Upper lobe of left lung (tissue), 6 donors: ENCODE measurements at regions not wholly inside any gene's neighbourhood (a gene's known extent, or its start where the extent isn't known, plus 50 kb on each side); places are given as distances from the start of the nearest gene placed in this dataset.
A peak's percentile ranks its signal among the peaks of the same experiment; 100 is the strongest.

ENCODE experiments used
- ATAC-seq, 2 donors: fragments of 200-7000 bp; cut with Tn5 transposase; one replicate each; pipeline ENCODE4 v1.9.1; 2022; ENCODE audit warnings: mild to moderate bottlenecking in 2 of 2, moderate library complexity in 2 of 2; ENCODE audit not compliant: low FRiP score in 2 of 2
- DNase-seq, 2 donors: peaks; one replicate each; pipeline ENCODE4 v3.0.0-alpha.2; 2019 to 2020
- H3K27ac ChIP-seq, 4 donors: fragments of 200-600 bp; sonication (generic); one replicate each; pipeline ENCODE4 v1.5.1; 2016 to 2019
- H3K27me3 ChIP-seq, 4 donors: fragments of 200-600 bp; sonication (generic); one replicate each; pipeline ENCODE4 v1.5.1; 2017 to 2019
- H3K36me3 ChIP-seq, 4 donors: fragments of 200-600 bp; sonication (generic); one replicate each; pipeline ENCODE4 v1.5.1; 2016 to 2019
- H3K4me1 ChIP-seq, 4 donors: fragments of 200-600 bp; sonication (generic); one replicate each; pipeline ENCODE4 v1.5.1; 2018 to 2019
- H3K4me3 ChIP-seq, 4 donors: fragments of 200-600 bp; sonication (generic); one replicate each; pipeline ENCODE4 v1.5.1; 2017 to 2019; ENCODE audit warnings: mild to moderate bottlenecking in 2 of 4, moderate library complexity in 1 of 4
- H3K9me3 ChIP-seq, 4 donors: fragments of 200-600 bp; sonication (generic); one replicate each; pipeline ENCODE4 v1.5.1; 2018 to 2019
- CTCF ChIP-seq, 6 experiments: fragments of 450-650 bp in 4 of 6; fragments of 200-600 bp in 2 of 6; sonication (generic) in 2 of 6; IDR thresholded peaks; one replicate each; pipeline ENCODE4 v1.5.1; 2016 to 2019; ENCODE audit warnings: antibody characterized with exemption in 6 of 6
- EP300 ChIP-seq, 4 donors: sonication (generic); formaldehyde crosslinking; IDR thresholded peaks; one replicate each; pipeline ENCODE4 v1.5.1; 2017; ENCODE audit warnings: antibody characterized with exemption in 4 of 4, control low read depth in 2 of 4
- POLR2A ChIP-seq, 4 donors: fragments of 450-650 bp; IDR thresholded peaks; one replicate each; pipeline ENCODE4 v1.5.1; 2016 to 2017; ENCODE audit warnings: antibody characterized with exemption in 4 of 4, mild to moderate bottlenecking in 2 of 4
- POLR2AphosphoS5 ChIP-seq, 2 donors: sonication (generic); formaldehyde crosslinking; IDR thresholded peaks; one replicate each; pipeline ENCODE4 v1.5.1; 2017; ENCODE audit warnings: antibody characterized with exemption in 2 of 2
- WGBS, 2 donors: methylation state at CpG; one replicate each; pipeline ENCODE4 v1.1.5; 2017 to 2018; 5-methylcytosine and 5-hydroxymethylcytosine counted together
- donor health status: DM: no; HTN: no; CAD: no; lungs with moderate emphysema.
- donor health status: DM: no; HTN: yes; CAD: no; lungs with severe emphysema.

DNA sequence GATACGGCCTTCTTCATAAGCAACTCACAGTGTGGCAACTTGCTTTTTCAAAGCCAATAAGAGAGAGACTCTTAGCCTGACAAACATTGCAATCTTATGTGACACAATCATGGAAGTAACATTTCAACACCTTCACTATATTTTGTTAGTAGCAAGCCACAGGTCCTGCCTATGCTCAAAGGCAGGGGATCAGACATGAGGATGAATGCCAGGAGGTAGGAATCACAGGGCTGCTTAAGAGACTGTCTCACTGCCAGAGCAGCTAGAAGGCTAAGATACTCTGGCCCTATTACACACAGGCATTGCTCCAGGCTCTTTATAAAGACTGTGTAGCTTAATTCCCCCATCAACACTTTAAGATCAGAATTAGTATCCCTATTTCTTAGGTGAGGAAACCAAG is 236.2 kb upstream of the KAZN start:
- WGBS, 2 donors, result 90 to 100% methylated on average over 1 of the region's 1 CpG
- no peak for DNase-seq
- Histone ChIP-seq H3K4me3 (no peak overlapping the region), H3K9me3 (peaks cover 0 to 6% (median 0%) of the 10 kb centered on the region in 4 donors), H3K27ac (no peak overlapping the region), H3K4me1 (peaks cover 0 to 8% (median 0%) of the 10 kb centered on the region in 4 donors), H3K27me3 (no peaks in the 10 kb centered on the region), H3K36me3 (no peaks in the 10 kb centered on the region)
- no peak for ATAC-seq
- TF ChIP-seq EP300 (IDR thresholded peaks at IDR 0.05), result no peak

GRCh38 chr1:14363036-14363590 is 235.4 kb upstream of the KAZN start:
- ATAC-seq (peak in 1 of 2 donors; percentile 38), DNase-seq (no peak)
- Histone ChIP-seq H3K27ac (no peak overlapping the region), H3K4me1 (peaks cover 0 to 8% (median 0%) of the 10 kb centered on the region in 4 donors), H3K36me3 (no peaks in the 10 kb centered on the region), H3K27me3 (no peaks in the 10 kb centered on the region), H3K9me3 (peaks cover 0 to 6% (median 0%) of the 10 kb centered on the region in 4 donors), H3K4me3 (no peak overlapping the region)
- TF ChIP-seq CTCF (IDR thresholded peaks at IDR 0.05), result no peak
- TF ChIP-seq EP300 (IDR thresholded peaks at IDR 0.05), result no peak
- TF ChIP-seq POLR2A (IDR thresholded peaks at IDR 0.05), result no peak
- no peak for TF ChIP-seq POLR2AphosphoS5 (IDR thresholded peaks at IDR 0.05)
- 58 to 61% methylated on average over 5 of the region's 5 CpGs for WGBS, 2 donors

- Histone ChIP-seq H3K27ac (no peak overlapping the region), H3K9me3 (peaks cover 0 to 6% (median 0%) of the 10 kb centered on the region in 4 donors), H3K36me3 (no peaks in the 10 kb centered on the region), H3K4me3 (no peak overlapping the region), H3K4me1 (peaks cover 0 to 8% (median 0%) of the 10 kb centered on the region in 4 donors), H3K27me3 (no peaks in the 10 kb centered on the region)
- no peak for TF ChIP-seq EP300 (IDR thresholded peaks at IDR 0.05)
- no peak for TF ChIP-seq POLR2A (IDR thresholded peaks at IDR 0.05)
- TF ChIP-seq CTCF (IDR thresholded peaks at IDR 0.05), result no peak
- TF ChIP-seq POLR2AphosphoS5 (IDR thresholded peaks at IDR 0.05), result no peak
- WGBS, 2 donors, result 80% methylated on average over 11 of the region's 11 CpGs
- DNase-seq, result no peak
- ATAC-seq, result no peak
Observed at GRCh38 chr1:14363707-14364413, 234.6 kb upstream of the KAZN start.

GRCh38 chr1:14365301-14365988 is 233.0 kb upstream of the KAZN start:
- no peak overlapping the region for H3K4me3 ChIP-seq
- H3K4me1 ChIP-seq, result peaks cover 0 to 8% (median 0%) of the 10 kb centered on the region in 4 donors
- H3K9me3 ChIP-seq, result peaks cover 0 to 6% (median 0%) of the 10 kb centered on the region in 4 donors
- no peak for TF ChIP-seq CTCF (IDR thresholded peaks at IDR 0.05)
- no peak for TF ChIP-seq POLR2A (IDR thresholded peaks at IDR 0.05)
- no peak for TF ChIP-seq EP300 (IDR thresholded peaks at IDR 0.05)
- no peak for TF ChIP-seq POLR2AphosphoS5 (IDR thresholded peaks at IDR 0.05)
- H3K27me3 ChIP-seq, result no peaks in the 10 kb centered on the region
- ATAC-seq, result peak in 1 of 2 donors; percentile 79
- 64 to 72% methylated on average over 10 to 13 of the region's 13 CpGs for whole genome bisulfite sequencing, 2 donors
- no peaks in the 10 kb centered on the region for H3K36me3 ChIP-seq
- no peak overlapping the region for H3K27ac ChIP-seq
- peak in 1 of 2 donors; percentile 53 for DNase-seq
